SW 1271 (cell line): ENCODE measurements at regions not wholly inside any gene's neighbourhood (a gene's known extent, or its start where the extent isn't known, plus 50 kb on each side); places are given as distances from the start of the nearest gene placed in this dataset.

ENCODE experiments used
- DNase-seq, 2 experiments: peaks; one replicate each; lab custom pipeline; 2025; lab: John Stamatoyannopoulos, UW

DNA sequence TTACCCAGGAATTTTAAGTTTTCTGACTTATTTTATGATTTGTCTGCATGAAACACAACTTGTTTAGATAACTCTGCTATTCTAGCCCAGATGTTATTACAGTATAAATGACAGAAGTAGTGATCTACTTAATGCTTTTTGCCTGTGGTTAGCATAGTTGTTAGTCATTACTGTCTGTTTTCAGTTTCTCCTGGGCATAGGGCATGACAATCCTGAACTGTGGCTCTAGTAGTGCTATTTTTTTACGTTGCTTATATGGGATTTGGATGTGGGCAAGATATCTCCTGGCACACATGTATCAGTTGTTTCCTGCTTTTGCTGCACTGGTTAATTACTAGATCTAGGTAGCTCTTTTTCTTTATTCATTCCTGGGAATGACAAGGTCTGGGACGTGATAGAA, 1005.8 kb downstream of the PCDH18 start:
- DNase-seq: no peak

GRCh38 chr4:136524039-136524438, 1008.3 kb downstream of the PCDH18 start:
- no peak for DNase-seq

- DNase-seq: no peak
Measured at GRCh38 chr4:136516371-136516770, 1015.9 kb downstream of the PCDH18 start.

DNA sequence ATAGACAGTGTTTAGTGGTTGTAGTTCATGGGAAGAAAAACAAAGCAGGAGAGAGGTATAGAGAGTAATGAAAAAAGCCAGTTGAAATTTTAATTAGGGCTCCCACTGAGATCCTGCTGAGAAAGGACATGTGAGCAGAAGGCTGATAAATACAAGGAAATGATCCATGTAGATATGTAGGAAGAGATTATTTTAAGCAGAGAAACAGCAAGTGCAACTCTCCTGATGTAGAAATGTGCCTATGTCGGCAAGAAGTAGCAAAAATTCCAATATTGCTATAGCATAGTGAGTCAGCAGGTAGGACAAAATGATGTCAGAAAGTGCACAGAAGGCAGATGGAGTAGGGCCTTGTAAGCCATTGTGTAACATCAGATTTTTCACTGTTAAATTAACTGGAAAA, 1027.3 kb downstream of the PCDH18 start:
- DNase-seq: no peak

- no peak for DNase-seq
Measured at GRCh38 chr4:136495851-136496250, 1036.4 kb downstream of the PCDH18 start.

GRCh38 chr4:136495076-136495475, 1037.2 kb downstream of the PCDH18 start:
- DNase-seq: no peak

DNA sequence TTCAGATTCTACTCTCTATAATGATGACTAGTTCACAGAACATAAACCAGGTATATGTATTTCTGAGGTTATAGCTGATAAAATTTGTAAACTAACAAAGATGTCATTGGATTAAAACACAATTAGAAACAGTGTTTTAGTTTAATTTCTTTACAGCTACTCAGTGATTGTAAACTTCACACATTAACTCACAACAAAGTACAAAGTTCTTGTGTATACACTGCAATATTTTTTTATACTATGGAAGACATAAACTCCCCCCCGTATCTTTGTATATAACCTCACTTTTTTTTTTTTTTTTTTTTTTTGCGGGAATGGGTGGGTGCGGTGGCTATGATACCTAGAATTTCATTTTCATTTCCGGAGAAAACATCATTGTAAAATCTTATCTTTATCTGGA, 1043.2 kb downstream of the PCDH18 start:
- DNase-seq: no peak

- no peak for DNase-seq
Measured at GRCh38 chr4:136484996-136485395, 1047.3 kb downstream of the PCDH18 start.

GRCh38 chr4:136476753-136477152, 1055.5 kb downstream of the PCDH18 start:
- DNase-seq: no peak

- no peak for DNase-seq
Measured at GRCh38 chr4:136471051-136471450, 1061.2 kb downstream of the PCDH18 start.

- DNase-seq: no peak
Measured at GRCh38 chr4:136465691-136466090, 1066.6 kb downstream of the PCDH18 start.

DNA sequence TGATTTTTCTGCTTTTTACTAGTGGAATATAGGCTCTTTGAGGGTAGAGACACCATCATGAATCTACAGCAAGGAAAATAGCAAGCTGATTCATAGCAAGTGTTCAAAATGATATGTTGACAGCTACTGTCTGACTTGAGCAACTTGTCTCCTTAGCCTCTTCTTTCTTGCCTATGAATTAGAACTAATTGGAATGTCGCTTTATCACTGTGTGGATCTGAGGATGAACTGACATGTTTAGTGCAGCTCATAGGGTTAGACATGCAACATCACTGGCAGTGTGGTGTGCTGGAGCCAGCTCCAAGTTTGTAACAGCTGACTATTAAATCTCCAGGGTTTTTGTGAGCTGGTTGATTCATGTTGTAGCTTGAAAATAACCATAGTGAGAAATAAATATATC, 1068.4 kb downstream of the PCDH18 start:
- no peak for DNase-seq

- DNase-seq: no peak
Measured at GRCh38 chr4:136461533-136461932, 1070.8 kb downstream of the PCDH18 start.

GRCh38 chr4:136458326-136458725, 1074.0 kb downstream of the PCDH18 start:
- no peak for DNase-seq

GRCh38 chr4:136457577-136457976, 1074.7 kb downstream of the PCDH18 start:
- DNase-seq: no peak

DNA sequence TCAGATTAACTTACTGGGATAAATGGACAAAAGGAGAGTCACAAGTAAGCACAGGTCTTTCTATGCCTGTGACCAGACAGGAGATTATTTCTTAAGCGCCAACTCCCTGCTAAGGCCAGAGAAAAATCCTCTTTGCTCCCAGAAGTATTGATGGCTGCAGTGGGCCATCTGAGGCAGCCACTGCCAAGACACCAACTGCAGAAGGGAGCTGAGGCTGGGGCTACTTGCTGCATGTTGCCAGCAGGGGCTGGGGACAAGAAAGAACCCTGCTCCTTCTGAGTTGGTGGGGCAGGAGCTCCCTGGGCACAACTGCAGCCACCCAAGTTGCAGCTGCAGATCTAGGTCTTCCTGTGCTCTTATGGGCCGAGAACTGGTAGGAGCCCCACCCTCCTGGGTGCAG, 1075.3 kb downstream of the PCDH18 start:
- no peak for DNase-seq

DNA sequence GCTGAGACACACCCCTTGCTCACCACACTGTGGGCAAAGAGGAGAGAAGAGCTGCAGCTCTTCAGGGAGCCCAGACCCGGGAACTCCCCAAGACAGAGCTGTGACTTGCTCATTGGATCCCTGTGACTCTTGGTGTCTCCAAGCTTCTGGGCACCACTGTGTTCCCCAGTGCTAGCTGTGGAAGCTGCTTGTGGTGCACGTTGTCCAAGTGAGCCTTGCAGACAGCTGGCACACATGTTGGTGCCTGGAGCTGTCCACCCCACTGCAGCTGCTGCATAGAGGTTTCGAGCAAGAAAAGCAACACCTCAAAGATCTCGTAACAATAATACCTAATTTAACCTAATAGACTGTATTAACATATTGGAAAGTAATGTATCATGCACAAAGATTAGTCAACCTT, 1089.3 kb downstream of the PCDH18 start:
- no peak for DNase-seq

DNA sequence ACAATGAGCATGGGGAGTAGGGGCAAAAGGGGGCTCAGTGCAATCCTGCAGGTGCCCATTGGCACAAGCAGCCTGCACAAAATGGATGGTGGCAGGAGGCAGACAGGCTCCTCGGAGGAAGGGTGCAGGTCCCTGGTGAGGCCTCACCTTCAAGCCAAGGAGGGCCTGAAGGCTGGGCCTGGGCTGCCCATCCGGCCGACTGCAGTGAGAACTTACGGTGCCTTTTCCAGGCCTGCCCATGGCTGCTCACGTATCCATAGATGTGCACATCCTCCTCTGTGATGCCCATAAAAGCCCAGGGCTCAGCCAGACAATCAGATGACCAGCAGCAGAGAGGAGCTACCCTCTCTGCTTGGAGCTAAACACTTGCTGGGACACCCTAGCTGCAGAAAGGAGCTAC, 1089.8 kb downstream of the PCDH18 start:
- DNase-seq: no peak

- no peak for DNase-seq
Measured at GRCh38 chr4:136441629-136442282, 1090.5 kb downstream of the PCDH18 start.

GRCh38 chr4:136438645-136439044, 1093.6 kb downstream of the PCDH18 start:
- DNase-seq: no peak

GRCh38 chr4:136424052-136424451, 1108.2 kb downstream of the PCDH18 start:
- DNase-seq: no peak

DNA sequence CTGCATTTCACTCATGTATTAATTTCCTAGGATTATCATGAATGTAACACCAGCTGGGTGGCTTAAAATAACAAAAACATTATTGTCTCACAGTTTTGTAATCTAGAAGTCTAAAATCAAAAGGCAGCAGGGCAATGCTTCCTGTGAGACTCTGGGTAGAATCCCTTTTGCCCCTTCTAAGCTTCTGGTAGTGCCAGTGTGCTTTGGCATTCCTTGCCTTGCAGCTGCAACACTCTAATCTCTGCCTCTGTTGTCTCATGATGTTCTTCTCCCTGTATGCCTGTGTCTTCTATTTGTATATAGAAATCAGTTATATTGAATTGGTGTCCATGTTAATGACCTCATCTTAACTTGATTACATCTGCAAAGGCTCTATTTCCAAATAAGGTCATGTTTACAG, 1117.3 kb downstream of the PCDH18 start:
- DNase-seq: no peak

GRCh38 chr4:136412708-136413107, 1119.6 kb downstream of the PCDH18 start:
- DNase-seq: no peak

- DNase-seq: no peak
Measured at GRCh38 chr4:136400829-136401228, 1131.5 kb downstream of the PCDH18 start.
